ENCODE measurements at regions not wholly inside any gene's neighbourhood (a gene's known extent, or its start where the extent isn't known, plus 50 kb on each side); places are given as distances from the start of the nearest gene placed in this dataset.

DNA sequence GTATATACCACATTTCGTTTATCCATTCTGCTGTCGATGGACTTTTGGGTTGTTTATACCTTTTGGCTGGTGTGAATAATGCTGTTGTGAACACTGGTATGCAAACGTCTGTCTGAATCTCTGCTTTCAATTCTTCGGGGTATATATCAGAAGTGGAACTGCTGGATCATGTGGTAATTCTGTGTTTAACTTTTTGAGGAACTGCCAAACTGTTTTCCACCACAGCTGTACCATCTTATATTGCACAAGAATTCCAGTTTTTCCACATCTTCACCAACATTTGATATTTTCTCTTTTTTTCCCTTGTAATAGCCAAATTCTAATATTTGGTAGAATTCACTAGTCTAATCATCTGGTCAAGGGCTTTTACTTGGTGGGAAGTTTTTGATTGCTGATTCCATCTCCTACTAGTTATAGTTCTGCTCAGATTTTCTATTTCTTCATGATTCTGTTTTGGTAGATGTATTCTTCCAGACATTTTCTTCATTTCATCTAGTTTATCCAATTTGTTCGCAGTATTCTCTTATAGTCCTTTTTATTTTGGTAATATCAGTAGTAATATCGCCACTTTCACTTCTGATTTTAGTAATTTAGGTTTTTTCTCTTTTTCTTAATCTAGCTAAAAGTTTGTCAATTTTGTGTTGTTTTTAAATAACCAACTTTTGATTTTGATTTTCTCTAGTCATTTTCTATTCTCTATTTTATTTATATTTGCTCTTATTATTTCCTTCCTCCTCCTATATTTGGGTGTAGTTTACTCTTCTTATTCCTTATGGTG lies 271.2 kb downstream of the ZEB1 start:
- H3K79me2 ChIP-seq (ENCODE audit: low read depth): no peaks in the 10 kb centered on the region
- H3K4me3 ChIP-seq: no peak overlapping the region
- no peaks in the 10 kb centered on the region for H3K27me3 ChIP-seq
- no peaks in the 10 kb centered on the region for H4K20me1 ChIP-seq (ENCODE audit: low read depth)
- no peak overlapping the region for H3K9ac ChIP-seq
- Mint-ChIP-seq H3K4me3 (no peak overlapping the region), H3K36me3 (no peaks in the 10 kb centered on the region), H3K4me1 (no peaks in the 10 kb centered on the region), H3K9me3 (peaks cover 12% of the 10 kb centered on the region), H3K27ac (no peak overlapping the region), H3K27me3 (ENCODE audit: insufficient read depth, low read depth) (peaks cover 5% of the 10 kb centered on the region)
- no peak overlapping the region for H3K4me2 ChIP-seq
- H3K9me3 ChIP-seq (ENCODE audit: low read depth): no peaks in the 10 kb centered on the region
- no peaks in the 10 kb centered on the region for H3F3A ChIP-seq (ENCODE audit: low read depth)
- TF ChIP-seq, protein P1, sequence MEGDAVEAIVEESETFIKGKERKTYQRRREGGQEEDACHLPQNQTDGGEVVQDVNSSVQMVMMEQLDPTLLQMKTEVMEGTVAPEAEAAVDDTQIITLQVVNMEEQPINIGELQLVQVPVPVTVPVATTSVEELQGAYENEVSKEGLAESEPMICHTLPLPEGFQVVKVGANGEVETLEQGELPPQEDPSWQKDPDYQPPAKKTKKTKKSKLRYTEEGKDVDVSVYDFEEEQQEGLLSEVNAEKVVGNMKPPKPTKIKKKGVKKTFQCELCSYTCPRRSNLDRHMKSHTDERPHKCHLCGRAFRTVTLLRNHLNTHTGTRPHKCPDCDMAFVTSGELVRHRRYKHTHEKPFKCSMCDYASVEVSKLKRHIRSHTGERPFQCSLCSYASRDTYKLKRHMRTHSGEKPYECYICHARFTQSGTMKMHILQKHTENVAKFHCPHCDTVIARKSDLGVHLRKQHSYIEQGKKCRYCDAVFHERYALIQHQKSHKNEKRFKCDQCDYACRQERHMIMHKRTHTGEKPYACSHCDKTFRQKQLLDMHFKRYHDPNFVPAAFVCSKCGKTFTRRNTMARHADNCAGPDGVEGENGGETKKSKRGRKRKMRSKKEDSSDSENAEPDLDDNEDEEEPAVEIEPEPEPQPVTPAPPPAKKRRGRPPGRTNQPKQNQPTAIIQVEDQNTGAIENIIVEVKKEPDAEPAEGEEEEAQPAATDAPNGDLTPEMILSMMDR (IDR thresholded peaks at IDR 0.05): no peak
- TF ChIP-seq EZH2phosphoT487 (IDR thresholded peaks at IDR 0.05) (no peak), EZH2 (IDR thresholded peaks at IDR 0.05) (no peak)
- H3K4me1 ChIP-seq: no peaks in the 10 kb centered on the region
- no peaks in the 10 kb centered on the region for H3K36me3 ChIP-seq
- H2AFZ ChIP-seq (replicated peaks): no peak overlapping the region
- no peak overlapping the region for H3K27ac ChIP-seq
- no peak for DNase-seq (ENCODE audit: low spot score)

DNA sequence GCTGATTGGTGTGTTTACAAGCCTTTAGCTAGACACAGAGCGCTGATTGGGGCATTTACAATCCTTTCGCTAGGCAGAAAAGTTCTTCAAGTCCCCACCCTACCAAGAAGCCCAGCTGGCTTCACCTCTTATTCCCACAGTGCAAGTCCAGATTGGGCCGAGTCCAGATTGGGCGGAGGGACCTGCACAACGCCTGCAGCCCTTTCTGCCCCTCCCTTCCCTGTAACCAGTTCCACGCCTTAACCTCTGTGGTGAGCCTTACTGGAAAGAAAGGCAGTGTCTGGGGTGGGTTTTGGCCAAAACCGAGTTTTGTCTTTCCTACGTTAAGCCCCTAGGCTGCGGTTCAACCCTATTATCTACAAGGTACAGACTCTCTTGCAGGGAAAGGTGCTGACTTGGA lies 268.7 kb downstream of the ZEB1 start:
- no peak for DNase-seq (ENCODE audit: low spot score)
- peaks cover 18% of the 10 kb centered on the region for H3K4me1 Mint-ChIP-seq
- peaks cover 7% of the 10 kb centered on the region for H3K27me3 Mint-ChIP-seq (ENCODE audit: insufficient read depth, low read depth)
- Histone ChIP-seq H3K4me2 (no peak overlapping the region), H4K20me1 (ENCODE audit: low read depth) (no peaks in the 10 kb centered on the region), H3K79me2 (ENCODE audit: low read depth) (no peaks in the 10 kb centered on the region), H3K36me3 (no peaks in the 10 kb centered on the region), H2AFZ (replicated peaks) (no peak overlapping the region), H3K4me3 (no peak overlapping the region), H3K4me1 (no peaks in the 10 kb centered on the region), H3K27me3 (no peaks in the 10 kb centered on the region), H3K9me3 (ENCODE audit: low read depth) (no peaks in the 10 kb centered on the region), H3F3A (ENCODE audit: low read depth) (no peaks in the 10 kb centered on the region), H3K27ac (no peak overlapping the region), H3K9ac (no peak overlapping the region)
- H3K27ac Mint-ChIP-seq: no peak overlapping the region
- no peak overlapping the region for H3K4me3 Mint-ChIP-seq
- H3K9me3 Mint-ChIP-seq: peaks cover 9% of the 10 kb centered on the region
- no peaks in the 10 kb centered on the region for H3K36me3 Mint-ChIP-seq
- TF ChIP-seq EZH2 (IDR thresholded peaks at IDR 0.05) (no peak), EZH2phosphoT487 (IDR thresholded peaks at IDR 0.05) (no peak)
- TF ChIP-seq, protein P1 (IDR thresholded peaks at IDR 0.05): no peak

DNA sequence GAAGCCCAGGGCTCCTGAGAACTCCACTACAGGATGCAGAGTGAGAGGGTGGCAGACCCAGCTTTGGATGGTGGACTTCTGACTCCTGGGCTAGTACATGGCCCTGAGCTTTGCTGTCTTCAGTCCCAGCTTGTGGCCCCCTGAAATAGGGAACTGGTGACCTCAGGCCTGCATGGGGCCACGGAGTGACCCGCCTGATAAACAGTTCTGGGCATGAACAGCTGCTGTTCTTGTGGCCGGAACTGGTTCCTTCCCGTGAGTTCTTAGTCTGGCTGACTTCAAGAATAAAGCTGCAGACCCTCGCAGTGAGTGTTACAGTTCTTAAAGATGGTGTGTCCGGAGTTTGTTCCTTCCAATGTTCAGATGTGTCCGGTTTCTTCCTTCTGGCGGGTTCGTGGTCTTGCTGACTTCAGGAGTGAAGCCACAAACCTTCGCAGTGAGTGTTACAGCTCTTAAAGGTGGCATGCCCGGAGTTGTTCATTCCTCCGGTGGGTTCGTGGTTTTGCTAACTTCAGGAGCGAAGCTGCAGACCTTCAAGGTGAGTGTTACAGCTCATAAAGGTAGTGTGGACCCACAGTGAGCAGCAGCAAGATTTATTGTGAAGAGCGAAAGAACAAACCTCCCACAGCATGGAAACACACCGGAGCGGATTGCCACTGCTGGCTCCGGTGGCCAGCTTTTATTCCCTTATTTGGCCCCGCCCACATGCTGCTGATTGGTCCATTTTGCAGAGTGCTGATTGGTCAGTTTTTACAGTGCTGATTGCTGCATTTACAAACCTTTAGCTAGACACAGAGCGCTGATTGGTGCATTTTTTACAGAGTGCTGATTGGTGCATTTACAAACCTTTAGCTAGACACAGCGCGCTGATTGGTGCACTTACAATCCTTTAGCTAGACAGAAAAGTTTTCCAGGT lies 268.0 kb downstream of the ZEB1 start:
- H3K27ac ChIP-seq: no peak overlapping the region
- no peak overlapping the region for H3K27ac Mint-ChIP-seq
- H2AFZ ChIP-seq (replicated peaks): no peak overlapping the region
- no peak for TF ChIP-seq EZH2 (IDR thresholded peaks at IDR 0.05)
- peaks cover 3% of the 10 kb centered on the region for H3K27me3 Mint-ChIP-seq (ENCODE audit: insufficient read depth, low read depth)
- DNase-seq (ENCODE audit: low spot score): no peak
- H3K9me3 ChIP-seq (ENCODE audit: low read depth): no peaks in the 10 kb centered on the region
- no peaks in the 10 kb centered on the region for H3F3A ChIP-seq (ENCODE audit: low read depth)
- H3K4me1 Mint-ChIP-seq: peaks cover 21% of the 10 kb centered on the region
- H3K4me2 ChIP-seq: no peak overlapping the region
- H3K79me2 ChIP-seq (ENCODE audit: low read depth): no peaks in the 10 kb centered on the region
- H3K36me3 ChIP-seq: no peaks in the 10 kb centered on the region
- H3K36me3 Mint-ChIP-seq: no peaks in the 10 kb centered on the region
- H3K27me3 ChIP-seq: no peaks in the 10 kb centered on the region
- no peak overlapping the region for H3K4me3 ChIP-seq
- H3K9me3 Mint-ChIP-seq: peaks cover 7% of the 10 kb centered on the region
- no peak overlapping the region for H3K4me3 Mint-ChIP-seq
- H3K9ac ChIP-seq: no peak overlapping the region
- no peaks in the 10 kb centered on the region for H3K4me1 ChIP-seq
- no peaks in the 10 kb centered on the region for H4K20me1 ChIP-seq (ENCODE audit: low read depth)
